ENCODE measurements at regions not wholly inside any gene's neighbourhood (a gene's known extent, or its start where the extent isn't known, plus 50 kb on each side); places are given as distances from the start of the nearest gene placed in this dataset.

DNA sequence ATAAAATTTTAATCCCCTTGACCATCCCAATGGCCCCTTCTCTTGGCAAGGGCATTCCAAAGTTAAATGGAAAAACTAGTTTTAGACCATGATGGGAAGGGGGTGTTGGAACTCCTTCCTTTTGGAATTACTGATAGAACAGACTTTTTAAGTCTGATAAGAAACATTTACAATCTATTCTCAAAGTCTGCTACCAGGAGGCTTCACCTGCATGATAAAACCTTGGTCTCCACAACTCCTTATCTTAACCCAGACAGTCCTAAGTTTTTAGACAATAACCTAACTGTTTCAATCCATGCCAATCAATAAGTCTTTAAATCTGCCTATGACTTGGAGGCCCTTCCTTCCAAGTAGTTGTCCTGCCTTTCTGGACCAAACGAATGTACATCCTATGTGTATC is 63.9 kb upstream of the PGRMC2 start:
- Mint-ChIP-seq H3K4me3 (no peak overlapping the region), H3K4me1 (peaks cover 19% of the 10 kb centered on the region), H3K27me3 (ENCODE audit: low read depth) (no peaks in the 10 kb centered on the region), H3K9me3 (no peaks in the 10 kb centered on the region), H3K27ac (ENCODE audit: unreplicated experiment) (no peak overlapping the region), H3K36me3 (ENCODE audit: low read depth) (no peaks in the 10 kb centered on the region)
- no peak for TF ChIP-seq CTCF (conservative IDR thresholded peaks at IDR 0.05)
- no peak for DNase-seq (ENCODE audit: low read depth, low spot score)

- Mint-ChIP-seq H3K36me3 (ENCODE audit: low read depth) (peaks cover 2% of the 10 kb centered on the region), H3K9me3 (peaks cover 3% of the 10 kb centered on the region), H3K27ac (ENCODE audit: unreplicated experiment) (no peak overlapping the region), H3K4me3 (no peak overlapping the region), H3K27me3 (ENCODE audit: low read depth) (no peaks in the 10 kb centered on the region), H3K4me1 (peaks cover 19% of the 10 kb centered on the region)
- no peak for TF ChIP-seq CTCF (conservative IDR thresholded peaks at IDR 0.05)
- no peak for DNase-seq (ENCODE audit: low read depth, low spot score)
These were observed 62.9 kb upstream of the PGRMC2 start for GRCh38 chr4:128350449-128351045.

- Mint-ChIP-seq H3K27ac (ENCODE audit: unreplicated experiment) (no peak overlapping the region), H3K27me3 (ENCODE audit: low read depth) (no peaks in the 10 kb centered on the region), H3K4me3 (no peak overlapping the region), H3K36me3 (ENCODE audit: low read depth) (peaks cover 2% of the 10 kb centered on the region), H3K4me1 (peaks cover 13% of the 10 kb centered on the region), H3K9me3 (peaks cover 3% of the 10 kb centered on the region)
- no peak for DNase-seq (ENCODE audit: low read depth, low spot score)
- TF ChIP-seq CTCF (conservative IDR thresholded peaks at IDR 0.05) = no peak
These were observed 62.3 kb upstream of the PGRMC2 start for GRCh38 chr4:128349921-128350320.

- no peak overlapping the region for H3K4me3 Mint-ChIP-seq
- no peaks in the 10 kb centered on the region for H3K27me3 Mint-ChIP-seq (ENCODE audit: low read depth)
- no peak for TF ChIP-seq CTCF (conservative IDR thresholded peaks at IDR 0.05)
- DNase-seq (ENCODE audit: low read depth, low spot score) = no peak
- peaks cover 2% of the 10 kb centered on the region for H3K36me3 Mint-ChIP-seq (ENCODE audit: low read depth)
- H3K27ac Mint-ChIP-seq (ENCODE audit: unreplicated experiment) = no peak overlapping the region
- H3K4me1 Mint-ChIP-seq = peaks cover 4% of the 10 kb centered on the region
- H3K9me3 Mint-ChIP-seq = peaks cover 3% of the 10 kb centered on the region
These were observed 60.5 kb upstream of the PGRMC2 start for GRCh38 chr4:128347930-128348660.

DNA sequence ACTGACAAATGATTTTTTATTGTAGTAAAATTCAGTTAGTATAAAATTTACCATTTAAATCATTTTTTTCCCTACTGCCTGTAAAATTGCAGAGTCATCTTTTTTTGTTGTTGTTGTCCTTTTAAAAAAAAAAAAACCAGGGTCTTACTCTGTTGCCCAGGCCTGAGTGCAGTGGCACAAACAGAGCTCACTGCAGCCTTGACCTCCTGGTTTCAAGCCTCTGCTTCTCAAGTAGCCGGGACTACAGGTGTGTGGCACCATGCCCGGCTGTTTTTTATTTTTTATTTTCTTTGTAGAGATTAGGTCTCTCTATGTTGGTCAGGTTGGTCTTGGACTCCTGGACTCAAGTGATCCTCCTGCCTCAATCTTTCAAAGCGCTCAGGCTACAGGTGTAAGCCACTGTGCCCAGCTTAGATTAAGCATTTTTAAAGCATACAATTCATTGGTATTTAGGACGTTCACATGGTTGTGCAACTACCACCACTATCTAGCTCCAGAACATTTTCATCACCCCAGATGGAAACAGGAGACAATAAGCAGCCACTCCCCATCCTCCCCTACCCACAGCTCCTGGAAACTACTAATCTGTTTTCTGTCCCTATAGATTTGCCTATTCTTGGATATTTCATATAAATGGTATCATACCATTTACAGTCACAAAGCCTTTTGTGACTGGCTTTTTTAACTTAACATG is 59.7 kb upstream of the PGRMC2 start:
- peaks cover 11% of the 10 kb centered on the region for H3K4me1 Mint-ChIP-seq
- H3K9me3 Mint-ChIP-seq = peaks cover 7% of the 10 kb centered on the region
- H3K36me3 Mint-ChIP-seq (ENCODE audit: low read depth) = peaks cover 2% of the 10 kb centered on the region
- TF ChIP-seq CTCF (conservative IDR thresholded peaks at IDR 0.05) = no peak
- H3K4me3 Mint-ChIP-seq = no peak overlapping the region
- H3K27me3 Mint-ChIP-seq (ENCODE audit: low read depth) = no peaks in the 10 kb centered on the region
- H3K27ac Mint-ChIP-seq (ENCODE audit: unreplicated experiment) = no peak overlapping the region
- DNase-seq (ENCODE audit: low read depth, low spot score) = no peak

All from neural crest cell (in vitro differentiated cells).